WTC11 (cell line): ENCODE measurements at regions not wholly inside any gene's neighbourhood (a gene's known extent, or its start where the extent isn't known, plus 50 kb on each side); places are given as distances from the start of the nearest gene placed in this dataset.

ENCODE experiments used
- ETV6 ChIP-seq: sonication (generic); formaldehyde crosslinking; IDR thresholded peaks from 2 replicates; pipeline ENCODE4 v1.8.1; 2022; ENCODE audit warnings: mild to moderate bottlenecking, missing genetic modification reagents
- NFATC4 ChIP-seq: fragments of 250-450 bp; sonication (Bioruptor Pico); IDR thresholded peaks from 2 replicates; pipeline ENCODE4 v1.9.0; 2021; ENCODE audit warnings: mild to moderate bottlenecking
- PRRX2 ChIP-seq: fragments of 250-450 bp; sonication (Bioruptor Pico); IDR thresholded peaks from 2 replicates; pipeline ENCODE4 v1.8.0; 2021; ENCODE audit warnings: mild to moderate bottlenecking
- ZNF671 ChIP-seq: fragments of 250-450 bp; sonication (Bioruptor Pico); IDR thresholded peaks from 2 replicates; pipeline ENCODE4 v1.8.0; 2021; ENCODE audit warnings: mild to moderate bottlenecking
- TF ChIP-seq, protein P1 (sequence below): fragments of 200-600 bp; IDR thresholded peaks from 2 replicates; pipeline ENCODE4 v1.8.0; 2022; ENCODE audit warnings: antibody characterized with exemption

DNA sequence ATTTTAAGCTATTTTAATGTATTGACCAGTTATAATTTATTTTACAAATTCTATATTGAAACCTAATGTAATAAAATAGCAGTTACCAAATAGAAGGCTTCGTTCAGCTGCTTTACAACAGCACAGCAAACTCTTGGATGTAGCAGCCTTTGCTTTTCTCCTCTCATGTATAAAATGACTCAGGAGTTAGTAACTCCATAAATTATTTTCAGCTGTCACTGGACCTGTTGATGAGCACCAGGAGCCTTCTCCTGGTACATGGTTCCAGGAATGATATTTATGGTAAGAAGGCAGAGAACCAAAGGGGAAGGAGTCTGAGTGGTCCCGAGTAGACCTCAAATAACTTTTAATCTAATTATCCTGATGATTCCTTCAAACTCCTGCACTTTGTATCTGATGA, 256.4 kb upstream of the NETO1 start:
- no peak for TF ChIP-seq NFATC4
- TF ChIP-seq ZNF671 (CRISPR knock-in tag) = no peak
- TF ChIP-seq PRRX2 (CRISPR knock-in tag) = no peak
- TF ChIP-seq, protein P1, sequence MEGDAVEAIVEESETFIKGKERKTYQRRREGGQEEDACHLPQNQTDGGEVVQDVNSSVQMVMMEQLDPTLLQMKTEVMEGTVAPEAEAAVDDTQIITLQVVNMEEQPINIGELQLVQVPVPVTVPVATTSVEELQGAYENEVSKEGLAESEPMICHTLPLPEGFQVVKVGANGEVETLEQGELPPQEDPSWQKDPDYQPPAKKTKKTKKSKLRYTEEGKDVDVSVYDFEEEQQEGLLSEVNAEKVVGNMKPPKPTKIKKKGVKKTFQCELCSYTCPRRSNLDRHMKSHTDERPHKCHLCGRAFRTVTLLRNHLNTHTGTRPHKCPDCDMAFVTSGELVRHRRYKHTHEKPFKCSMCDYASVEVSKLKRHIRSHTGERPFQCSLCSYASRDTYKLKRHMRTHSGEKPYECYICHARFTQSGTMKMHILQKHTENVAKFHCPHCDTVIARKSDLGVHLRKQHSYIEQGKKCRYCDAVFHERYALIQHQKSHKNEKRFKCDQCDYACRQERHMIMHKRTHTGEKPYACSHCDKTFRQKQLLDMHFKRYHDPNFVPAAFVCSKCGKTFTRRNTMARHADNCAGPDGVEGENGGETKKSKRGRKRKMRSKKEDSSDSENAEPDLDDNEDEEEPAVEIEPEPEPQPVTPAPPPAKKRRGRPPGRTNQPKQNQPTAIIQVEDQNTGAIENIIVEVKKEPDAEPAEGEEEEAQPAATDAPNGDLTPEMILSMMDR = no peak
- TF ChIP-seq ETV6 (CRISPR knock-in tag) = no peak
